Embryonic facial prominence (tissue), 1 donor: ENCODE measurements at regions not wholly inside any gene's neighbourhood (a gene's known extent, or its start where the extent isn't known, plus 50 kb on each side); places are given as distances from the start of the nearest gene placed in this dataset.
"Not testable (repeated sequence)": the region's sequence is repeated elsewhere in the genome, so short reads cannot be mapped to it uniquely, and the experiment has no call there.

Source experiments
- DNase-seq: peaks from one replicate; pipeline ENCODE4 v3.0.0-alpha.2; 2016; ENCODE audit errors: extremely low spot score

GRCh38 chr15:62218841-62219240 lies 53.8 kb upstream of the C2CD4B start:
- no peak for DNase-seq

GRCh38 chr15:62219799-62220198 lies 54.7 kb upstream of the C2CD4B start:
- DNase-seq: no peak

- DNase-seq: no peak
These were observed 57.9 kb upstream of the C2CD4B start for GRCh38 chr15:62223020-62223419.

GRCh38 chr15:62228604-62229003 lies 63.5 kb upstream of the C2CD4B start:
- DNase-seq: no peak

GRCh38 chr15:62231856-62232255 lies 66.8 kb upstream of the C2CD4B start:
- DNase-seq: no peak

- DNase-seq: no peak
These were observed 75.3 kb upstream of the C2CD4B start for GRCh38 chr15:62240121-62241096.

GRCh38 chr15:62241135-62241770 lies 76.2 kb upstream of the C2CD4B start:
- no peak for DNase-seq

- DNase-seq: no peak
These were observed 77.9 kb upstream of the C2CD4B start for GRCh38 chr15:62242999-62243398.

GRCh38 chr15:62244762-62245161 lies 79.7 kb upstream of the C2CD4B start:
- no peak for DNase-seq

- no peak for DNase-seq
These were observed 83.3 kb upstream of the C2CD4B start for GRCh38 chr15:62248277-62248984.

- no peak for DNase-seq
These were observed 84.4 kb upstream of the C2CD4B start for GRCh38 chr15:62249501-62249900.

- no peak for DNase-seq
These were observed 85.1 kb upstream of the C2CD4B start for GRCh38 chr15:62250186-62250585.

GRCh38 chr15:62250978-62251377 lies 85.9 kb upstream of the C2CD4B start:
- no peak for DNase-seq

GRCh38 chr15:62253294-62253693 lies 88.2 kb upstream of the C2CD4B start:
- DNase-seq: no peak

- DNase-seq: no peak
These were observed 89.3 kb upstream of the C2CD4B start for GRCh38 chr15:62254137-62254934.

GRCh38 chr15:62256430-62256829 lies 91.3 kb upstream of the C2CD4B start:
- DNase-seq: not testable (repeated sequence)

- no peak for DNase-seq
These were observed 93.0 kb upstream of the C2CD4B start for GRCh38 chr15:62257996-62258521.

- no peak for DNase-seq
These were observed 97.3 kb upstream of the C2CD4B start for GRCh38 chr15:62262305-62262941.

- no peak for DNase-seq
These were observed 99.1 kb upstream of the C2CD4B start for GRCh38 chr15:62264196-62264595.

GRCh38 chr15:62269504-62269903 lies 104.4 kb upstream of the C2CD4B start:
- DNase-seq: no peak
